Esophagus muscularis mucosa (tissue), 3 donors: ENCODE measurements at regions not wholly inside any gene's neighbourhood (a gene's known extent, or its start where the extent isn't known, plus 50 kb on each side); places are given as distances from the start of the nearest gene placed in this dataset.

Experiments
- CTCF ChIP-seq, 3 experiments: fragments of 200-600 bp in 2 of 3; fragments of 450-650 bp in 1 of 3; sonication (generic) in 2 of 3; IDR thresholded peaks; one replicate each; pipeline ENCODE4 v1.5.1; 2017 to 2019; ENCODE audit warnings: antibody characterized with exemption in 3 of 3, mild to moderate bottlenecking in 2 of 3, moderate library complexity in 1 of 3
- POLR2A ChIP-seq: fragments of 450-650 bp; IDR thresholded peaks from one replicate; pipeline ENCODE4 v1.6.1; 2017; ENCODE audit warnings: antibody characterized with exemption, moderate library complexity, mild to moderate bottlenecking, low read depth
- POLR2AphosphoS5 ChIP-seq, 2 donors: sonication (generic); formaldehyde crosslinking; IDR thresholded peaks; one replicate each; pipeline ENCODE4 v1.6.1; 2017; ENCODE audit warnings: antibody characterized with exemption in 2 of 2

- no peak for TF ChIP-seq CTCF (IDR thresholded peaks at IDR 0.05)
- TF ChIP-seq POLR2AphosphoS5 (IDR thresholded peaks at IDR 0.05), result no peak
- no peak for TF ChIP-seq POLR2A
These were observed 523.2 kb downstream of the RMST start for GRCh38 chr12:97985834-97986233.
